ENCODE measurements at regions not wholly inside any gene's neighbourhood (a gene's known extent, or its start where the extent isn't known, plus 50 kb on each side); places are given as distances from the start of the nearest gene placed in this dataset.

GRCh38 chr14:98916036-98916435, 356.0 kb downstream of the BCL11B start:
- Histone ChIP-seq H3K9me3 (ENCODE audit: low read length) (no peaks in the 10 kb centered on the region), H2AFZ (ENCODE audit: low read length) (no peak overlapping the region), H3K4me3 (replicated peaks in 1 of 3; ENCODE audit: insufficient read depth in 1 of 3, low read depth in 2 of 3, low read length in 3 of 3) (no peak overlapping the region), H3K9ac (ENCODE audit: insufficient read depth, low read depth, low read length) (no peak overlapping the region), H3K27ac (ENCODE audit: extremely low read length, insufficient read depth, low read length) (no peak overlapping the region), H3K27me3 (ENCODE audit: control insufficient read depth in 1 of 2, insufficient read depth in 2 of 2, low read length in 2 of 2) (no peaks in the 10 kb centered on the region), H3K4me1 (ENCODE audit: insufficient read depth, low read length) (no peaks in the 10 kb centered on the region), H3K79me2 (ENCODE audit: insufficient read depth, low read length) (no peaks in the 10 kb centered on the region), H3K36me3 (replicated peaks in 1 of 2; ENCODE audit: control insufficient read depth in 1 of 2, insufficient read depth in 2 of 2, low read length in 2 of 2) (no peaks in the 10 kb centered on the region), H3K4me2 (ENCODE audit: low read depth, low read length) (no peak overlapping the region), H4K20me1 (ENCODE audit: insufficient read depth, low read length) (no peaks in the 10 kb centered on the region)
- BruUV-seq (replicated peaks) = no TSS peak
- no peak for DNase-seq (ENCODE audit: low spot score)
- intact Hi-C loops (cut with micrococcal nuclease; ENCODE audit: unreplicated experiment) (no loop called here), in situ Hi-C loops (cut with HindIII; ENCODE audit: extremely low pct_ligation_motif_present, low pct_unique_long_range_greater_than_20kb) (no loop called here)
- ChIA-PET POLR2A (no interaction called here), CTCF (ENCODE audit: low intra/inter-chr PET ratio, low total read pairs) (no interaction called here)
- no peak for ATAC-seq
- 0% methylated on average over 2 of the region's 4 CpGs for WGBS (ENCODE audit: low lambda C conversion rate)
- no peak for FAIRE-seq
- no peak for TF ChIP-seq HOXA5 (CRISPR knock-in tag; IDR thresholded peaks at IDR 0.05)
- no peak for TF ChIP-seq KLF16 (CRISPR knock-in tag; IDR thresholded peaks at IDR 0.05)
- no peak for TF ChIP-seq ARHGAP35 (CRISPR knock-in tag; IDR thresholded peaks at IDR 0.05; ENCODE audit: borderline replicate concordance)
- TF ChIP-seq POGK (CRISPR knock-in tag; conservative IDR thresholded peaks at IDR 0.05) = no peak
- TF ChIP-seq NR2F6 (IDR thresholded peaks at IDR 0.05) = no peak
- TF ChIP-seq NR2F6 (CRISPR knock-in tag; IDR thresholded peaks at IDR 0.05) = no peak
- no peak for TF ChIP-seq NFE2L2 (IDR thresholded peaks at IDR 0.05; ENCODE audit: low read length)
- TF ChIP-seq ZNF678 (CRISPR knock-in tag; IDR thresholded peaks at IDR 0.05) = no peak
- no peak for TF ChIP-seq ZBTB3 (CRISPR knock-in tag; IDR thresholded peaks at IDR 0.05; ENCODE audit: borderline replicate concordance, low read depth)
- TF ChIP-seq, protein P1, sequence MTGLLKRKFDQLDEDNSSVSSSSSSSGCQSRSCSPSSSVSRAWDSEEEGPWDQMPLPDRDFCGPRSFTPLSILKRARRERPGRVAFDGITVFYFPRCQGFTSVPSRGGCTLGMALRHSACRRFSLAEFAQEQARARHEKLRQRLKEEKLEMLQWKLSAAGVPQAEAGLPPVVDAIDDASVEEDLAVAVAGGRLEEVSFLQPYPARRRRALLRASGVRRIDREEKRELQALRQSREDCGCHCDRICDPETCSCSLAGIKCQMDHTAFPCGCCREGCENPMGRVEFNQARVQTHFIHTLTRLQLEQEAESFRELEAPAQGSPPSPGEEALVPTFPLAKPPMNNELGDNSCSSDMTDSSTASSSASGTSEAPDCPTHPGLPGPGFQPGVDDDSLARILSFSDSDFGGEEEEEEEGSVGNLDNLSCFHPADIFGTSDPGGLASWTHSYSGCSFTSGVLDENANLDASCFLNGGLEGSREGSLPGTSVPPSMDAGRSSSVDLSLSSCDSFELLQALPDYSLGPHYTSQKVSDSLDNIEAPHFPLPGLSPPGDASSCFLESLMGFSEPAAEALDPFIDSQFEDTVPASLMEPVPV (CRISPR knock-in tag; IDR thresholded peaks at IDR 0.05) = no peak
- no peak for TF ChIP-seq ZBTB40 (IDR thresholded peaks at IDR 0.05)
- TF ChIP-seq ZBTB40 (CRISPR knock-in tag; IDR thresholded peaks at IDR 0.05) = no peak
- TF ChIP-seq PCBP1 (IDR thresholded peaks at IDR 0.05; ENCODE audit: borderline replicate concordance, low read depth, low read length) = no peak
- TF ChIP-seq TRIM24 (CRISPR knock-in tag; IDR thresholded peaks at IDR 0.05) = no peak

Measured in HepG2 (cell line).